ENCODE measurements at regions not wholly inside any gene's neighbourhood (a gene's known extent, or its start where the extent isn't known, plus 50 kb on each side); places are given as distances from the start of the nearest gene placed in this dataset.

- DNase-seq (ENCODE audit: extremely low read depth in 1 of 2, low read depth in 1 of 2), result no peak
These were observed 160.4 kb upstream of the DCN start for GRCh38 chr12:91343010-91343409.

- DNase-seq (ENCODE audit: extremely low read depth in 1 of 2, low read depth in 1 of 2), result no peak
These were observed 156.5 kb upstream of the DCN start for GRCh38 chr12:91339106-91339505.

- DNase-seq (ENCODE audit: extremely low read depth in 1 of 2, low read depth in 1 of 2), result no peak
These were observed 153.1 kb upstream of the DCN start for GRCh38 chr12:91335699-91336098.

- DNase-seq (ENCODE audit: extremely low read depth in 1 of 2, low read depth in 1 of 2), result no peak
These were observed 151.3 kb upstream of the DCN start for GRCh38 chr12:91333966-91334365.

GRCh38 chr12:91332302-91332701 is 149.7 kb upstream of the DCN start:
- no peak for DNase-seq (ENCODE audit: extremely low read depth in 1 of 2, low read depth in 1 of 2)

- no peak for DNase-seq (ENCODE audit: extremely low read depth in 1 of 2, low read depth in 1 of 2)
These were observed 148.8 kb upstream of the DCN start for GRCh38 chr12:91331371-91331770.

GRCh38 chr12:91328451-91328850 is 145.8 kb upstream of the DCN start:
- no peak for DNase-seq (ENCODE audit: extremely low read depth in 1 of 2, low read depth in 1 of 2)

- DNase-seq (ENCODE audit: extremely low read depth in 1 of 2, low read depth in 1 of 2), result no peak
These were observed 145.3 kb upstream of the DCN start for GRCh38 chr12:91327889-91328288.

GRCh38 chr12:91327131-91327530 is 144.5 kb upstream of the DCN start:
- no peak for DNase-seq (ENCODE audit: extremely low read depth in 1 of 2, low read depth in 1 of 2)

GRCh38 chr12:91326058-91327027 is 143.7 kb upstream of the DCN start:
- DNase-seq (ENCODE audit: extremely low read depth in 1 of 2, low read depth in 1 of 2), result no peak

- DNase-seq (ENCODE audit: extremely low read depth in 1 of 2, low read depth in 1 of 2), result no peak
These were observed 138.4 kb upstream of the DCN start for GRCh38 chr12:91320999-91321398.

GRCh38 chr12:91319071-91319760 is 136.6 kb upstream of the DCN start:
- no peak for DNase-seq (ENCODE audit: extremely low read depth in 1 of 2, low read depth in 1 of 2)

GRCh38 chr12:91317306-91317705 is 134.7 kb upstream of the DCN start:
- no peak for DNase-seq (ENCODE audit: extremely low read depth in 1 of 2, low read depth in 1 of 2)

GRCh38 chr12:91316907-91317269 is 134.3 kb upstream of the DCN start:
- no peak for DNase-seq (ENCODE audit: extremely low read depth in 1 of 2, low read depth in 1 of 2)

- DNase-seq (ENCODE audit: extremely low read depth in 1 of 2, low read depth in 1 of 2), result no peak
These were observed 133.7 kb upstream of the DCN start for GRCh38 chr12:91316161-91316906.

GRCh38 chr12:91311081-91311480 is 128.5 kb upstream of the DCN start:
- no peak for DNase-seq (ENCODE audit: extremely low read depth in 1 of 2, low read depth in 1 of 2)

- DNase-seq (ENCODE audit: extremely low read depth in 1 of 2, low read depth in 1 of 2), result no peak
These were observed 126.8 kb upstream of the DCN start for GRCh38 chr12:91309450-91309849.

GRCh38 chr12:91307957-91308670 is 125.5 kb upstream of the DCN start:
- no peak for DNase-seq (ENCODE audit: extremely low read depth in 1 of 2, low read depth in 1 of 2)

- no peak for DNase-seq (ENCODE audit: extremely low read depth in 1 of 2, low read depth in 1 of 2)
These were observed 107.7 kb upstream of the DCN start for GRCh38 chr12:91290354-91290753.

GRCh38 chr12:91289906-91290305 is 107.3 kb upstream of the DCN start:
- DNase-seq (ENCODE audit: extremely low read depth in 1 of 2, low read depth in 1 of 2), result no peak

- DNase-seq (ENCODE audit: extremely low read depth in 1 of 2, low read depth in 1 of 2), result no peak
These were observed 106.5 kb upstream of the DCN start for GRCh38 chr12:91289072-91289471.

Measured in stimulated activated CD8-positive, alpha-beta memory T cell treated with anti-CD3 and anti-CD28 coated beads, Interleukin-7, amount 100 ng/mL, for 48 hours (primary cell).